Head of caudate nucleus (tissue), 42 donors: ENCODE measurements at regions not wholly inside any gene's neighbourhood (a gene's known extent, or its start where the extent isn't known, plus 50 kb on each side); places are given as distances from the start of the nearest gene placed in this dataset.

Experiments
- DNase-seq, 42 donors: peaks; one replicate each; pipeline versions ENCODE4 v3.0.0 to v3.0.0-alpha.2; 2020 to 2021; ENCODE audit warnings: mixed read lengths in 7 of 42
- intact Hi-C: fragments of 100-400 bp; cut with DNase I; formaldehyde crosslinking; loops from one replicate; pipeline ENCODE4 v1.15.0; 2022

GRCh38 chr14:58749066-58749669 is 111.4 kb downstream of the DACT1 start:
- intact Hi-C loops: no loop called here
- peak in 8 of 42 donors; percentile 5 to 50 (median 16) for DNase-seq

GRCh38 chr14:58750321-58751269 is 112.8 kb downstream of the DACT1 start:
- intact Hi-C loops: no loop called here

GRCh38 chr14:58751788-58752187 is 114.0 kb downstream of the DACT1 start:
- DNase-seq: no peak
- intact Hi-C loops: no loop called here

More at GRCh38 chr14:58750321-58751269, 112.8 kb downstream of the DACT1 start:
- no peak for DNase-seq

GRCh38 chr14:58752289-58752688 is 114.5 kb downstream of the DACT1 start:
- DNase-seq: peak in 8 of 42 donors; percentile 10 to 56 (median 24)
- intact Hi-C loops: no loop called here

GRCh38 chr14:58752771-58753201 is 115.0 kb downstream of the DACT1 start:
- DNase-seq: peak; percentile 31 to 87 (median 68)
- intact Hi-C loops: no loop called here

- DNase-seq: no peak
- intact Hi-C loops: no loop called here
Observed at GRCh38 chr14:58755031-58755925, 117.5 kb downstream of the DACT1 start.

- DNase-seq: peak in 1 of 42 donors; percentile 37
- intact Hi-C loops: no loop called here
Observed at GRCh38 chr14:58760121-58760520, 122.4 kb downstream of the DACT1 start.

GRCh38 chr14:58762629-58763028 is 124.9 kb downstream of the DACT1 start:
- intact Hi-C loops: no loop called here
- DNase-seq: no peak

GRCh38 chr14:58763210-58763609 is 125.4 kb downstream of the DACT1 start:
- intact Hi-C loops: no loop called here
- DNase-seq: no peak

GRCh38 chr14:58765418-58765831 is 127.7 kb downstream of the DACT1 start:
- DNase-seq: no peak
- intact Hi-C loops: no loop called here

GRCh38 chr14:58765843-58766242 is 128.1 kb downstream of the DACT1 start:
- DNase-seq: no peak
- intact Hi-C loops: no loop called here

GRCh38 chr14:58769011-58769643 is 131.4 kb downstream of the DACT1 start:
- DNase-seq: no peak
- intact Hi-C loops: no loop called here

- no peak for DNase-seq
- intact Hi-C loops: no loop called here
Observed at GRCh38 chr14:58769771-58770170, 132.0 kb downstream of the DACT1 start.

- no peak for DNase-seq
- intact Hi-C loops: no loop called here
Observed at GRCh38 chr14:58770491-58770982, 132.8 kb downstream of the DACT1 start.

GRCh38 chr14:58771016-58771415 is 133.3 kb downstream of the DACT1 start:
- intact Hi-C loops: no loop called here
- DNase-seq: no peak

GRCh38 chr14:58772116-58772515 is 134.4 kb downstream of the DACT1 start:
- no peak for DNase-seq

GRCh38 chr14:58772794-58773620 is 135.2 kb downstream of the DACT1 start:
- no peak for DNase-seq
- intact Hi-C loops: no loop called here

More at GRCh38 chr14:58772116-58772515, 134.4 kb downstream of the DACT1 start:
- intact Hi-C loops: no loop called here

- intact Hi-C loops: no loop called here
- DNase-seq: no peak
Observed at GRCh38 chr14:58774531-58774930, 136.8 kb downstream of the DACT1 start.
